ENCODE measurements at regions not wholly inside any gene's neighbourhood (a gene's known extent, or its start where the extent isn't known, plus 50 kb on each side); places are given as distances from the start of the nearest gene placed in this dataset.

- Histone ChIP-seq H3K27me3 (ENCODE audit: control insufficient read depth in 3 of 3, insufficient read depth in 3 of 3, low read length in 2 of 3) (peaks cover 0 to 2% (median 0%) of the 10 kb centered on the region in 3 donors), H3K27ac (ENCODE audit: low read depth in 1 of 2, low read length in 1 of 2) (no peak overlapping the region), H3K9ac (ENCODE audit: insufficient read depth in 1 of 2, low read length in 2 of 2) (no peak overlapping the region), H3K36me3 (ENCODE audit: control insufficient read depth in 4 of 4, insufficient read depth in 4 of 4, low read length in 4 of 4) (no peaks in the 10 kb centered on the region), H3K9me3 (ENCODE audit: control insufficient read depth in 4 of 4, insufficient read depth in 3 of 4, low read length in 3 of 4) (no peaks in the 10 kb centered on the region), H3K4me1 (ENCODE audit: control insufficient read depth in 5 of 5, insufficient read depth in 5 of 5, low read length in 5 of 5) (no peaks in the 10 kb centered on the region), H3K4me3 (no peak overlapping the region)
- DNase-seq (no peak), ATAC-seq (ENCODE audit: insufficient read depth, low FRiP score) (no peak)
- 78 to 85% methylated on average over 1 of the region's 1 CpG for WGBS, 2 donors
- TF ChIP-seq CTCF (IDR thresholded peaks at IDR 0.05; ENCODE audit: control extremely low read depth, extremely low read depth), result no peak
These were observed 71.1 kb downstream of the MAGEB10 start for GRCh38 chrX:27878862-27879261.
